PC-9 (cell line): ENCODE measurements at regions not wholly inside any gene's neighbourhood (a gene's known extent, or its start where the extent isn't known, plus 50 kb on each side); places are given as distances from the start of the nearest gene placed in this dataset.

ENCODE experiments used
- BruUV-seq: library from RNA; stranded (reverse); fragments of 400-500 nt; replicated peaks from 2 replicates; lab custom pipeline; 2021; lab: Mats Ljungman, UMichigan
- CTCF ChIA-PET: fragments of 300-600 bp; sonication (Branson Sonifier 250); formaldehyde crosslinking; loops from one replicate; lab custom pipeline; 2022; ENCODE audit warnings: antibody characterized with exemption; lab: Charles Lee
- POLR2A ChIA-PET: fragments of 300-600 bp; sonication (Branson Sonifier 250); formaldehyde crosslinking; loops from one replicate; lab custom pipeline; 2022; ENCODE audit warnings: antibody characterized with exemption; ENCODE audit not compliant: unreplicated experiment; lab: Charles Lee
- DNase-seq, 2 experiments: peaks; one replicate each; pipeline versions ENCODE4 v3.0.0 to v3.0.0-alpha.2; 2015 to 2022; ENCODE audit warnings: mixed read lengths in 1 of 2
- H2AFZ ChIP-seq: fragments of 200-600 bp; sonication (generic); 2 replicates; pipeline ENCODE4 v1.8.1; 2017; ENCODE audit warnings: antibody characterized with exemption
- H3F3A ChIP-seq: fragments of 200-600 bp; sonication (generic); 2 replicates; pipeline ENCODE4 v1.8.1; 2017; ENCODE audit warnings: antibody characterized with exemption, mild to moderate bottlenecking, low read depth; ENCODE audit not compliant: insufficient read depth
- H3K27ac ChIP-seq: fragments of 200-600 bp; sonication (generic); 2 replicates; pipeline ENCODE4 v1.6.1; 2016; ENCODE audit warnings: mixed run types
- H3K27me3 ChIP-seq: fragments of 200-600 bp; sonication (generic); 2 replicates; pipeline ENCODE4 v1.6.1; 2016; ENCODE audit warnings: low read depth, mixed run types; ENCODE audit not compliant: insufficient read depth
- H3K36me3 ChIP-seq: fragments of 200-600 bp; sonication (generic); 2 replicates; pipeline ENCODE4 v1.6.1; 2016; ENCODE audit warnings: low read depth, mixed run types
- H3K4me1 ChIP-seq: fragments of 200-600 bp; sonication (generic); replicated peaks from 2 replicates; pipeline ENCODE4 v1.6.1; 2016; ENCODE audit warnings: mixed run types; ENCODE audit not compliant: insufficient read depth
- H3K4me2 ChIP-seq: fragments of 200-600 bp; sonication (generic); 2 replicates; pipeline ENCODE4 v1.6.1; 2017; ENCODE audit warnings: mixed run types
- H3K4me3 ChIP-seq: fragments of 200-600 bp; sonication (generic); 2 replicates; pipeline ENCODE4 v1.6.1; 2016; ENCODE audit warnings: mixed run types
- H3K79me2 ChIP-seq: fragments of 200-600 bp; sonication (generic); 2 replicates; pipeline ENCODE4 v1.6.1; 2017; ENCODE audit warnings: low read depth, mixed run types
- H3K9me2 ChIP-seq: fragments of 200-600 bp; sonication (generic); 2 replicates; pipeline ENCODE4 v1.8.1; 2017; ENCODE audit warnings: mild to moderate bottlenecking; ENCODE audit not compliant: insufficient read depth
- H3K9me3 ChIP-seq: fragments of 200-600 bp; sonication (generic); 2 replicates; pipeline ENCODE4 v1.8.1; 2016; ENCODE audit warnings: low read depth; ENCODE audit not compliant: insufficient read depth
- H4K20me1 ChIP-seq: fragments of 200-600 bp; sonication (generic); 2 replicates; pipeline ENCODE4 v1.8.1; 2017; ENCODE audit not compliant: insufficient read depth
- CTCF ChIP-seq: fragments of 200-600 bp; sonication (generic); conservative IDR thresholded peaks from 2 replicates; pipeline ENCODE4 v1.6.1; 2017; ENCODE audit warnings: mixed run types, antibody characterized with exemption, mild to moderate bottlenecking, moderate library complexity
- EZH2 ChIP-seq: fragments of 200-600 bp; sonication (generic); IDR thresholded peaks from 2 replicates; pipeline ENCODE4 v1.8.0; 2017; ENCODE audit warnings: antibody characterized with exemption, low read depth
- intact Hi-C: fragments of 100-400 bp; cut with micrococcal nuclease; formaldehyde crosslinking; loops from one replicate; pipeline ENCODE4 v1.10.0; 2022; ENCODE audit not compliant: unreplicated experiment

GRCh38 chr20:58000861-58001260 is 227.6 kb downstream of the ANKRD60 start:
- H3K79me2 ChIP-seq: no peaks in the 10 kb centered on the region
- H3K36me3 ChIP-seq: no peaks in the 10 kb centered on the region
- H3K9me3 ChIP-seq: no peaks in the 10 kb centered on the region
- peaks cover 23% of the 10 kb centered on the region for H3F3A ChIP-seq
- no peak overlapping the region for H3K27ac ChIP-seq
- no peaks in the 10 kb centered on the region for H4K20me1 ChIP-seq
- TF ChIP-seq CTCF (no peak), EZH2 (no peak)
- H3K4me1 ChIP-seq: peaks cover 21% of the 10 kb centered on the region
- no peak overlapping the region for H3K4me3 ChIP-seq
- H3K9me2 ChIP-seq: no peaks in the 10 kb centered on the region
- ChIA-PET CTCF (no interaction called here), POLR2A (no interaction called here)
- H3K4me2 ChIP-seq: no peak overlapping the region
- no peaks in the 10 kb centered on the region for H3K27me3 ChIP-seq
- no peak for DNase-seq
- no peak overlapping the region for H2AFZ ChIP-seq
- BruUV-seq: no TSS peak
- intact Hi-C loops: no loop called here

- Histone ChIP-seq H4K20me1 (no peaks in the 10 kb centered on the region), H3K27me3 (no peaks in the 10 kb centered on the region), H3K4me3 (no peak overlapping the region), H3K27ac (no peak overlapping the region), H3K79me2 (no peaks in the 10 kb centered on the region), H3K4me2 (no peak overlapping the region), H3F3A (peaks cover 29% of the 10 kb centered on the region), H3K4me1 (peaks cover 25% of the 10 kb centered on the region), H3K9me3 (no peaks in the 10 kb centered on the region), H3K36me3 (no peaks in the 10 kb centered on the region), H3K9me2 (no peaks in the 10 kb centered on the region), H2AFZ (no peak overlapping the region)
- ChIA-PET CTCF (no interaction called here), POLR2A (no interaction called here)
- intact Hi-C loops: no loop called here
- no peak for DNase-seq
- BruUV-seq: no TSS peak
- no peak for TF ChIP-seq EZH2
- no peak for TF ChIP-seq CTCF
Observed at GRCh38 chr20:57999465-58000111, 228.9 kb downstream of the ANKRD60 start.

GRCh38 chr20:57998981-57999464 is 229.4 kb downstream of the ANKRD60 start:
- no peak overlapping the region for H2AFZ ChIP-seq
- no peaks in the 10 kb centered on the region for H3K36me3 ChIP-seq
- ChIA-PET POLR2A (no interaction called here), CTCF (no interaction called here)
- DNase-seq: no peak
- H3K27ac ChIP-seq: no peak overlapping the region
- H3K4me2 ChIP-seq: no peak overlapping the region
- H4K20me1 ChIP-seq: no peaks in the 10 kb centered on the region
- no TSS peak for BruUV-seq
- H3K27me3 ChIP-seq: no peaks in the 10 kb centered on the region
- peaks cover 29% of the 10 kb centered on the region for H3F3A ChIP-seq
- no peaks in the 10 kb centered on the region for H3K79me2 ChIP-seq
- TF ChIP-seq CTCF (no peak), EZH2 (no peak)
- no peak overlapping the region for H3K4me3 ChIP-seq
- intact Hi-C loops: no loop called here
- no peaks in the 10 kb centered on the region for H3K9me2 ChIP-seq
- H3K4me1 ChIP-seq: peaks cover 25% of the 10 kb centered on the region
- no peaks in the 10 kb centered on the region for H3K9me3 ChIP-seq
